ENCODE measurements at regions not wholly inside any gene's neighbourhood (a gene's known extent, or its start where the extent isn't known, plus 50 kb on each side); places are given as distances from the start of the nearest gene placed in this dataset.

- TF ChIP-seq PRPF4 (IDR thresholded peaks at IDR 0.05; ENCODE audit: low read depth, low read length, poor library complexity, severe bottlenecking) (no peak), ZNF691 (CRISPR knock-in tag; IDR thresholded peaks at IDR 0.05; ENCODE audit: borderline replicate concordance, low read depth) (no peak), TERF1 (CRISPR knock-in tag; IDR thresholded peaks at IDR 0.05) (no peak), CENPX (CRISPR knock-in tag; IDR thresholded peaks at IDR 0.05) (no peak), ZSCAN22 (CRISPR knock-in tag; IDR thresholded peaks at IDR 0.05) (no peak), ZNF572 (CRISPR knock-in tag; IDR thresholded peaks at IDR 0.05) (no peak), HIVEP1 (CRISPR knock-in tag; IDR thresholded peaks at IDR 0.05) (no peak), ZNF513 (CRISPR knock-in tag; conservative IDR thresholded peaks at IDR 0.05) (no peak), HINFP (CRISPR knock-in tag; IDR thresholded peaks at IDR 0.05; ENCODE audit: low read depth) (no peak), SIX4 (CRISPR knock-in tag; IDR thresholded peaks at IDR 0.05) (no peak), ZNF772 (CRISPR knock-in tag; IDR thresholded peaks at IDR 0.05) (no peak), ZNF83 (CRISPR knock-in tag; IDR thresholded peaks at IDR 0.05; ENCODE audit: borderline replicate concordance) (no peak), STAT6 (CRISPR knock-in tag; IDR thresholded peaks at IDR 0.05; ENCODE audit: borderline replicate concordance) (no peak), FOXK2 (IDR thresholded peaks at IDR 0.05) (no peak), MYNN (CRISPR knock-in tag; IDR thresholded peaks at IDR 0.05; ENCODE audit: low read depth) (no peak), TIGD3 (CRISPR knock-in tag; IDR thresholded peaks at IDR 0.05; ENCODE audit: borderline replicate concordance) (0 out of 2 replicates have a peak, but pooled peaks have one; percentile 58), HBP1 (CRISPR knock-in tag; IDR thresholded peaks at IDR 0.05; ENCODE audit: low read depth) (no peak), MXI1 (IDR thresholded peaks at IDR 0.05; ENCODE audit: borderline replicate concordance, low read depth, low read length) (no peak)
Observed at GRCh38 chr20:48377940-48378339, 449.9 kb downstream of the PREX1 start (continued).
